ENCODE measurements at regions not wholly inside any gene's neighbourhood (a gene's known extent, or its start where the extent isn't known, plus 50 kb on each side); places are given as distances from the start of the nearest gene placed in this dataset.

DNA sequence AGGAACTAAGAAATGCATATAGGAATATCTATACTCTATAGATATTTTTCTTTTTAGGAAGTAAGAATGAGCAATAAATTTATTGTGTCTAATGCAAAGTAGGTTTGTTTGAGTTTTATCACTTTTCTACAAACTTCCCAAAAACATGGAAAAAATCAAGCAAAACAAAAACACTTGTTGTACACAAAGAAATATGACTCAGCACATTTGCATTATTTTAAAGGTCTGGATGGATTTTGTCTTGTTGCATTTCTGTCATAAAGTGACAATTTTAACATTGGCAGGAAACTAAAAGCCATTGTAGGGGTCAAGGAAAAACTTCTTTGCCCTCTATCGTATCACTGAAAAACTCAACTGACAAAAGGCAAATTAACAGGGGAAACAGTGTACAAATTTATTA lies 267.2 kb downstream of the PYDC2 start:
- no peak overlapping the region for H3K4me3 ChIP-seq (ENCODE audit: low read depth, low read length)
- CTCF ChIA-PET, result no interaction called here
- no peaks in the 10 kb centered on the region for H3K4me1 ChIP-seq (ENCODE audit: control insufficient read depth, insufficient read depth, low read length)
- H3K27ac ChIP-seq (ENCODE audit: extremely low read depth, low read depth, low read length), result no peak overlapping the region
- no peaks in the 10 kb centered on the region for H3K36me3 ChIP-seq (ENCODE audit: control insufficient read depth in 2 of 2, insufficient read depth in 1 of 2, low read length in 2 of 2)
- TF ChIP-seq ZNF324 (tag by site-specific recombination; IDR thresholded peaks at IDR 0.05) (no peak), IKZF3 (tag by site-specific recombination; IDR thresholded peaks at IDR 0.05) (no peak), ZNF560 (tag by site-specific recombination; IDR thresholded peaks at IDR 0.05; ENCODE audit: borderline replicate concordance) (no peak), ZNF146 (tag by site-specific recombination; IDR thresholded peaks at IDR 0.05) (no peak), ZNF561 (tag by site-specific recombination; IDR thresholded peaks at IDR 0.05; ENCODE audit: borderline replicate concordance) (no peak), ZNF510 (tag by site-specific recombination; IDR thresholded peaks at IDR 0.05; ENCODE audit: insufficient replicate concordance) (no peak), SALL2 (tag by site-specific recombination; IDR thresholded peaks at IDR 0.05; ENCODE audit: borderline replicate concordance) (no peak), ZNF19 (tag by site-specific recombination; IDR thresholded peaks at IDR 0.05; ENCODE audit: low read depth) (no peak), ZEB2 (tag by site-specific recombination; IDR thresholded peaks at IDR 0.05) (no peak), TCF7L2 (IDR thresholded peaks at IDR 0.05; ENCODE audit: borderline replicate concordance, low read depth, low read length) (no peak), ZNF211 (tag by site-specific recombination; IDR thresholded peaks at IDR 0.05; ENCODE audit: low read depth) (no peak), MYNN (tag by site-specific recombination; IDR thresholded peaks at IDR 0.05; ENCODE audit: borderline replicate concordance) (no peak), GLI4 (tag by site-specific recombination; IDR thresholded peaks at IDR 0.05) (no peak), WT1 (tag by site-specific recombination; IDR thresholded peaks at IDR 0.05) (no peak), EGR2 (tag by site-specific recombination; IDR thresholded peaks at IDR 0.05; ENCODE audit: low read depth) (no peak), ZNF664 (tag by site-specific recombination; IDR thresholded peaks at IDR 0.05) (no peak), ZNF24 (tag by site-specific recombination; IDR thresholded peaks at IDR 0.05) (no peak)
- TF ChIP-seq, protein P1, sequence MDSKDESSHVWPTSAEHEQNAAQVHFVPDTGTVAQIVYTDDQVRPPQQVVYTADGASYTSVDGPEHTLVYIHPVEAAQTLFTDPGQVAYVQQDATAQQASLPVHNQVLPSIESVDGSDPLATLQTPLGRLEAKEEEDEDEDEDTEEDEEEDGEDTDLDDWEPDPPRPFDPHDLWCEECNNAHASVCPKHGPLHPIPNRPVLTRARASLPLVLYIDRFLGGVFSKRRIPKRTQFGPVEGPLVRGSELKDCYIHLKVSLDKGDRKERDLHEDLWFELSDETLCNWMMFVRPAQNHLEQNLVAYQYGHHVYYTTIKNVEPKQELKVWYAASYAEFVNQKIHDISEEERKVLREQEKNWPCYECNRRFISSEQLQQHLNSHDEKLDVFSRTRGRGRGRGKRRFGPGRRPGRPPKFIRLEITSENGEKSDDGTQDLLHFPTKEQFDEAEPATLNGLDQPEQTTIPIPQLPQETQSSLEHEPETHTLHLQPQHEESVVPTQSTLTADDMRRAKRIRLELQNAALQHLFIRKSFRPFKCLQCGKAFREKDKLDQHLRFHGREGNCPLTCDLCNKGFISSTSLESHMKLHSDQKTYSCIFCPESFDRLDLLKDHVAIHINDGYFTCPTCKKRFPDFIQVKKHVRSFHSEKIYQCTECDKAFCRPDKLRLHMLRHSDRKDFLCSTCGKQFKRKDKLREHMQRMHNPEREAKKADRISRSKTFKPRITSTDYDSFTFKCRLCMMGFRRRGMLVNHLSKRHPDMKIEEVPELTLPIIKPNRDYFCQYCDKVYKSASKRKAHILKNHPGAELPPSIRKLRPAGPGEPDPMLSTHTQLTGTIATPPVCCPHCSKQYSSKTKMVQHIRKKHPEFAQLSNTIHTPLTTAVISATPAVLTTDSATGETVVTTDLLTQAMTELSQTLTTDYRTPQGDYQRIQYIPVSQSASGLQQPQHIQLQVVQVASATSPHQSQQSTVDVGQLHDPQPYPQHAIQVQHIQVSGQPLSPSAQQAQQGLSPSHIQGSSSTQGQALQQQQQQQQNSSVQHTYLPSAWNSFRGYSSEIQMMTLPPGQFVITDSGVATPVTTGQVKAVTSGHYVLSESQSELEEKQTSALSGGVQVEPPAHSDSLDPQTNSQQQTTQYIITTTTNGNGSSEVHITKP (tag by site-specific recombination; IDR thresholded peaks at IDR 0.05), result no peak
- TF ChIP-seq, protein P2, sequence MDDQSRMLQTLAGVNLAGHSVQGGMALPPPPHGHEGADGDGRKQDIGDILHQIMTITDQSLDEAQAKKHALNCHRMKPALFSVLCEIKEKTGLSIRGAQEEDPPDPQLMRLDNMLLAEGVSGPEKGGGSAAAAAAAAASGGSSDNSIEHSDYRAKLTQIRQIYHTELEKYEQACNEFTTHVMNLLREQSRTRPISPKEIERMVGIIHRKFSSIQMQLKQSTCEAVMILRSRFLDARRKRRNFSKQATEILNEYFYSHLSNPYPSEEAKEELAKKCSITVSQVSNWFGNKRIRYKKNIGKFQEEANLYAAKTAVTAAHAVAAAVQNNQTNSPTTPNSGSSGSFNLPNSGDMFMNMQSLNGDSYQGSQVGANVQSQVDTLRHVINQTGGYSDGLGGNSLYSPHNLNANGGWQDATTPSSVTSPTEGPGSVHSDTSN (CRISPR knock-in tag; IDR thresholded peaks at IDR 0.05), result no peak
- TF ChIP-seq, protein P3, sequence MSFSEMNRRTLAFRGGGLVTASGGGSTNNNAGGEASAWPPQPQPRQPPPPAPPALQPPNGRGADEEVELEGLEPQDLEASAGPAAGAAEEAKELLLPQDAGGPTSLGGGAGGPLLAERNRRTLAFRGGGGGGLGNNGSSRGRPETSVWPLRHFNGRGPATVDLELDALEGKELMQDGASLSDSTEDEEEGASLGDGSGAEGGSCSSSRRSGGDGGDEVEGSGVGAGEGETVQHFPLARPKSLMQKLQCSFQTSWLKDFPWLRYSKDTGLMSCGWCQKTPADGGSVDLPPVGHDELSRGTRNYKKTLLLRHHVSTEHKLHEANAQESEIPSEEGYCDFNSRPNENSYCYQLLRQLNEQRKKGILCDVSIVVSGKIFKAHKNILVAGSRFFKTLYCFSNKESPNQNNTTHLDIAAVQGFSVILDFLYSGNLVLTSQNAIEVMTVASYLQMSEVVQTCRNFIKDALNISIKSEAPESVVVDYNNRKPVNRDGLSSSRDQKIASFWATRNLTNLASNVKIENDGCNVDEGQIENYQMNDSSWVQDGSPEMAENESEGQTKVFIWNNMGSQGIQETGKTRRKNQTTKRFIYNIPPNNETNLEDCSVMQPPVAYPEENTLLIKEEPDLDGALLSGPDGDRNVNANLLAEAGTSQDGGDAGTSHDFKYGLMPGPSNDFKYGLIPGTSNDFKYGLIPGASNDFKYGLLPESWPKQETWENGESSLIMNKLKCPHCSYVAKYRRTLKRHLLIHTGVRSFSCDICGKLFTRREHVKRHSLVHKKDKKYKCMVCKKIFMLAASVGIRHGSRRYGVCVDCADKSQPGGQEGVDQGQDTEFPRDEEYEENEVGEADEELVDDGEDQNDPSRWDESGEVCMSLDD (tag by site-specific recombination; IDR thresholded peaks at IDR 0.05), result no peak
- POLR2A ChIA-PET, result no interaction called here
- no peaks in the 10 kb centered on the region for H3K9me3 ChIP-seq (ENCODE audit: control insufficient read depth, insufficient read depth, low read depth, low read length)

Data from HEK293 (cell line).